ENCODE measurements at regions not wholly inside any gene's neighbourhood (a gene's known extent, or its start where the extent isn't known, plus 50 kb on each side); places are given as distances from the start of the nearest gene placed in this dataset.

GRCh38 chr6:4651831-4652467 is 124.3 kb upstream of the CDYL start:
- TF ChIP-seq PATZ1 (CRISPR knock-in tag; IDR thresholded peaks at IDR 0.05; ENCODE audit: borderline replicate concordance) (no peak), RARB (CRISPR knock-in tag; IDR thresholded peaks at IDR 0.05) (no peak), TSHZ2 (CRISPR knock-in tag; IDR thresholded peaks at IDR 0.05) (no peak), CSDC2 (CRISPR knock-in tag; IDR thresholded peaks at IDR 0.05) (no peak), ZFP30 (CRISPR knock-in tag; IDR thresholded peaks at IDR 0.05) (no peak), TCF4 (CRISPR knock-in tag; IDR thresholded peaks at IDR 0.05; ENCODE audit: borderline replicate concordance) (no peak), CSRNP3 (CRISPR knock-in tag; IDR thresholded peaks at IDR 0.05) (no peak)

All from SK-N-SH treated with all-trans-retinoic acid at 6 μM for 48 hours (cell line).